Caco-2 (cell line): ENCODE measurements at regions not wholly inside any gene's neighbourhood (a gene's known extent, or its start where the extent isn't known, plus 50 kb on each side); places are given as distances from the start of the nearest gene placed in this dataset.

Experiments used
- BruUV-seq: library from RNA; stranded (reverse); fragments of 400-500 nt; replicated peaks from 2 replicates; lab custom pipeline; 2021; lab: Mats Ljungman, UMichigan
- CTCF ChIA-PET: fragments of 300-600 bp; sonication (Branson Sonifier 250); formaldehyde crosslinking; loops from one replicate; lab custom pipeline; 2022; ENCODE audit warnings: antibody characterized with exemption; lab: Charles Lee
- POLR2A ChIA-PET: fragments of 300-600 bp; sonication (Branson Sonifier 250); formaldehyde crosslinking; loops from one replicate; lab custom pipeline; 2022; ENCODE audit warnings: antibody characterized with exemption; lab: Charles Lee
- DNase-seq, 2 experiments: peaks; one replicate each; pipeline versions ENCODE4 v3.0.0 to v3.0.0-alpha.2; 2020 to 2022
- H3K27me3 ChIP-seq: replicated peaks from 2 replicates; pipeline ENCODE4 v1.6.0; 2011; ENCODE audit warnings: low read length; ENCODE audit not compliant: control insufficient read depth, insufficient read depth
- H3K36me3 ChIP-seq: 2 replicates; pipeline ENCODE4 v1.5.1; 2011; ENCODE audit warnings: low read length; ENCODE audit not compliant: control insufficient read depth, insufficient read depth
- H3K4me1 ChIP-seq: fragments of 250-450 bp; sonication (Bioruptor Pico); 2 replicates; pipeline ENCODE4 v1.5.1; 2020; ENCODE audit warnings: mild to moderate bottlenecking
- H3K4me3 ChIP-seq: 2 replicates; pipeline ENCODE4 v1.5.1; 2011; ENCODE audit warnings: low read depth, mild to moderate bottlenecking, control low read depth, low read length
- H3K9me3 ChIP-seq: fragments of 250-450 bp; sonication (Bioruptor Pico); 2 replicates; pipeline ENCODE4 v1.5.1; 2020; ENCODE audit warnings: mild to moderate bottlenecking, moderate library complexity
- H3K27ac Mint-ChIP-seq: one replicate; pipeline ENCODE4 v1.8.0; 2022; ENCODE audit warnings: mixed read lengths; ENCODE audit not compliant: unreplicated experiment
- H3K27me3 Mint-ChIP-seq: one replicate; pipeline ENCODE4 v1.8.0; 2022; ENCODE audit warnings: mixed read lengths; ENCODE audit not compliant: insufficient read depth, unreplicated experiment
- H3K36me3 Mint-ChIP-seq: one replicate; pipeline ENCODE4 v1.8.0; 2022; ENCODE audit warnings: mild to moderate bottlenecking, mixed read lengths; ENCODE audit not compliant: insufficient read depth, unreplicated experiment
- H3K4me1 Mint-ChIP-seq: one replicate; pipeline ENCODE4 v1.8.0; 2022; ENCODE audit warnings: low read depth, mixed read lengths; ENCODE audit not compliant: unreplicated experiment
- H3K4me3 Mint-ChIP-seq: one replicate; pipeline ENCODE4 v1.8.0; 2022; ENCODE audit warnings: mild to moderate bottlenecking, moderate library complexity, mixed read lengths; ENCODE audit not compliant: unreplicated experiment
- H3K9me3 Mint-ChIP-seq: one replicate; pipeline ENCODE4 v1.8.0; 2022; ENCODE audit warnings: mixed read lengths; ENCODE audit not compliant: unreplicated experiment
- intact Hi-C: fragments of 100-400 bp; cut with micrococcal nuclease; formaldehyde crosslinking; loops from one replicate; pipeline ENCODE4 v1.10.0; 2022; ENCODE audit not compliant: unreplicated experiment
- TF ChIP-seq, protein P1 (sequence below), 2 experiments: fragments of 200-600 bp in 1 of 2; IDR thresholded peaks; 1 replicate in 1 of 2; 2 replicates in 1 of 2; pipeline versions ENCODE4 v1.5.1 to v1.8.0; 2011 to 2022; ENCODE audit warnings: antibody characterized with exemption in 1 of 2, control low read depth in 1 of 2, inconsistent platforms in 1 of 2, low read depth in 1 of 2, low read length in 1 of 2, mild to moderate bottlenecking in 1 of 2, moderate library complexity in 1 of 2; ENCODE audit not compliant: insufficient read depth in 1 of 2, severe bottlenecking in 1 of 2, unreplicated experiment in 1 of 2

DNA sequence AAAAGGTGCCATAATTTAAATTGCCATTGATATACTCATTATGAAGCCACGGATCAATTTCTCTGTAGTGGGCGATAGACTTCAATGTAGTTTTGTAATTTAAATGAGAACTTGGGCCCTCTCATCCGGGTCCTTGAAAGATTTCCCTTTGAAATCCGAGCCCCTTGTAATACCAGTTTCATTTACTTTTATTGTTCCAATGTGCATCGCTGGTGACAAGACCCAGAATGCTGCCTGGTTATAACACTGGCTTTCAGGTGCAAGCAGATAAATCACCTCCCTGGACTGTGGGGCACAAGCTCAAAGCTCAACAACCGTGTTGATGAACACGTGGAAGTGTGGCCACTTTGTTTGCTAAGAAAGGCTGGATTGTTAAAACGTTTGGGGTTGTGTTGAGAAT is 68.9 kb upstream of the FZD10 start:
- intact Hi-C loops: no loop called here
- DNase-seq: no peak
- ChIA-PET POLR2A (no interaction called here), CTCF (no interaction called here)
- Mint-ChIP-seq H3K4me1 (no peaks in the 10 kb centered on the region), H3K27ac (no peak overlapping the region), H3K4me3 (no peak overlapping the region), H3K9me3 (peaks cover 34% of the 10 kb centered on the region), H3K36me3 (no peaks in the 10 kb centered on the region), H3K27me3 (no peaks in the 10 kb centered on the region)
- no peaks in the 10 kb centered on the region for H3K9me3 ChIP-seq
- H3K36me3 ChIP-seq: no peaks in the 10 kb centered on the region
- BruUV-seq: no TSS peak
- no peaks in the 10 kb centered on the region for H3K27me3 ChIP-seq
- H3K4me3 ChIP-seq: no peak overlapping the region
- TF ChIP-seq, protein P1, sequence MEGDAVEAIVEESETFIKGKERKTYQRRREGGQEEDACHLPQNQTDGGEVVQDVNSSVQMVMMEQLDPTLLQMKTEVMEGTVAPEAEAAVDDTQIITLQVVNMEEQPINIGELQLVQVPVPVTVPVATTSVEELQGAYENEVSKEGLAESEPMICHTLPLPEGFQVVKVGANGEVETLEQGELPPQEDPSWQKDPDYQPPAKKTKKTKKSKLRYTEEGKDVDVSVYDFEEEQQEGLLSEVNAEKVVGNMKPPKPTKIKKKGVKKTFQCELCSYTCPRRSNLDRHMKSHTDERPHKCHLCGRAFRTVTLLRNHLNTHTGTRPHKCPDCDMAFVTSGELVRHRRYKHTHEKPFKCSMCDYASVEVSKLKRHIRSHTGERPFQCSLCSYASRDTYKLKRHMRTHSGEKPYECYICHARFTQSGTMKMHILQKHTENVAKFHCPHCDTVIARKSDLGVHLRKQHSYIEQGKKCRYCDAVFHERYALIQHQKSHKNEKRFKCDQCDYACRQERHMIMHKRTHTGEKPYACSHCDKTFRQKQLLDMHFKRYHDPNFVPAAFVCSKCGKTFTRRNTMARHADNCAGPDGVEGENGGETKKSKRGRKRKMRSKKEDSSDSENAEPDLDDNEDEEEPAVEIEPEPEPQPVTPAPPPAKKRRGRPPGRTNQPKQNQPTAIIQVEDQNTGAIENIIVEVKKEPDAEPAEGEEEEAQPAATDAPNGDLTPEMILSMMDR (IDR thresholded peaks at IDR 0.05; ENCODE audit: insufficient read depth in 1 of 2, low read depth in 1 of 2, low read length in 1 of 2, severe bottlenecking in 1 of 2, unreplicated experiment in 1 of 2): no peak
- peaks cover 9% of the 10 kb centered on the region; the same call in 1 of the 2 replicates for H3K4me1 ChIP-seq

- TF ChIP-seq, protein P1 (IDR thresholded peaks at IDR 0.05; ENCODE audit: insufficient read depth in 1 of 2, low read depth in 1 of 2, low read length in 1 of 2, severe bottlenecking in 1 of 2, unreplicated experiment in 1 of 2): no peak
- peaks cover 18% of the 10 kb centered on the region; the same call in 1 of the 2 replicates for H3K4me1 ChIP-seq
- H3K9me3 ChIP-seq: no peaks in the 10 kb centered on the region
- H3K36me3 ChIP-seq: no peaks in the 10 kb centered on the region
- no TSS peak for BruUV-seq
- no peaks in the 10 kb centered on the region for H3K36me3 Mint-ChIP-seq
- no peak overlapping the region for H3K4me3 ChIP-seq
- H3K27ac Mint-ChIP-seq: no peak overlapping the region
- intact Hi-C loops: no loop called here
- POLR2A ChIA-PET: no interaction called here
- H3K27me3 ChIP-seq: no peaks in the 10 kb centered on the region
- peaks cover 23% of the 10 kb centered on the region for H3K9me3 Mint-ChIP-seq
- no peaks in the 10 kb centered on the region for H3K27me3 Mint-ChIP-seq
- H3K4me3 Mint-ChIP-seq: no peak overlapping the region
- H3K4me1 Mint-ChIP-seq: peaks cover 7% of the 10 kb centered on the region
- DNase-seq: no peak
- CTCF ChIA-PET: no interaction called here
Measured at GRCh38 chr12:130097342-130097741, 64.9 kb upstream of the FZD10 start.

DNA sequence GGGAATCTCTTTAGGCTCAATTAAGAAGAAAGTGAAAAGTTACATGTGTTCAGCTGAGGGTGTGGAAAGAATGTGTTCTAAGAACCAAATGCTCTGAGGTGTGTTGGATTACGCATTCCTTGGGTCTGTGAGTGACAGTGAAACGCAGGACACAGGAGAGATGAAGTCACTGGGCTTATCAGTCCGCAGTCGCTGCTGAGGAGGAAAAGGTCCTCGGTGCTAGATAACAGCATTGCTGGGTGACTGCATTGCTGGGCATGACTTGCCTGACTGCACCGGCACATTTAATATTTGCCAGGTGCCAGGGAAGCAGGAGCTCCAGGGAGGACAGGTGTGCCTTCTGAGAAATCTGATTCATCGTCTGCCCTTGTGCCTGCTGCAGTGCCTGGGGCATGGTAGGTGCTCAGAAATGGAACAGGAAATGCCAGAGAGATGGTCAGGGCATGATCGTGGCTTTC is 64.4 kb upstream of the FZD10 start:
- POLR2A ChIA-PET: no interaction called here
- DNase-seq: peak in 1 of 2 experiments; percentile 41
- CTCF ChIA-PET: no interaction called here
- Histone ChIP-seq H3K9me3 (no peaks in the 10 kb centered on the region), H3K27me3 (no peaks in the 10 kb centered on the region), H3K4me1 (peaks cover 18% of the 10 kb centered on the region; the same call in 1 of the 2 replicates), H3K36me3 (no peaks in the 10 kb centered on the region), H3K4me3 (no peak overlapping the region)
- intact Hi-C loops: no loop called here
- TF ChIP-seq, protein P1 (IDR thresholded peaks at IDR 0.05; ENCODE audit: insufficient read depth in 1 of 2, low read depth in 1 of 2, low read length in 1 of 2, severe bottlenecking in 1 of 2, unreplicated experiment in 1 of 2): no peak
- H3K27ac Mint-ChIP-seq: no peak overlapping the region
- no TSS peak for BruUV-seq
- H3K36me3 Mint-ChIP-seq: no peaks in the 10 kb centered on the region
- no peak overlapping the region for H3K4me3 Mint-ChIP-seq
- peaks cover 7% of the 10 kb centered on the region for H3K4me1 Mint-ChIP-seq
- H3K9me3 Mint-ChIP-seq: peaks cover 23% of the 10 kb centered on the region
- H3K27me3 Mint-ChIP-seq: no peaks in the 10 kb centered on the region
